HepG2 (cell line): ENCODE measurements at regions not wholly inside any gene's neighbourhood (a gene's known extent, or its start where the extent isn't known, plus 50 kb on each side); places are given as distances from the start of the nearest gene placed in this dataset.

Source experiments
- ARID3A ChIP-seq: IDR thresholded peaks from 2 replicates; pipeline ENCODE4 v1.6.1; 2012; ENCODE audit warnings: low read depth, low read length, improper control_type of control experiment
- BHLHE40 ChIP-seq: IDR thresholded peaks from 2 replicates; pipeline ENCODE4 v1.6.1; 2011; ENCODE audit warnings: low read length, improper control_type of control experiment
- CEBPB ChIP-seq: IDR thresholded peaks from 2 replicates; pipeline ENCODE4 v1.6.1; 2011; ENCODE audit warnings: low read depth, low read length, improper control_type of control experiment, borderline replicate concordance
- DMAP1 ChIP-seq: IDR thresholded peaks from 2 replicates; pipeline ENCODE4 v1.6.1; 2016
- EP300 ChIP-seq, 3 experiments: sonication (generic) in 1 of 3; formaldehyde crosslinking in 1 of 3; IDR thresholded peaks; 2 replicates each; pipeline versions ENCODE4 v1.5.1 to v1.6.1; 2011 to 2020; ENCODE audit warnings: low read depth in 2 of 3, low read length in 2 of 3, borderline replicate concordance in 1 of 3, improper control_type of control experiment in 1 of 3, mild to moderate bottlenecking in 1 of 3, missing genetic modification reagents in 1 of 3, moderate library complexity in 1 of 3
- ETV6 ChIP-seq: sonication (generic); formaldehyde crosslinking; conservative IDR thresholded peaks from 2 replicates; pipeline ENCODE4 v1.4.0; 2020; ENCODE audit warnings: missing genetic modification reagents
- GLI4 ChIP-seq: sonication (generic); formaldehyde crosslinking; IDR thresholded peaks from 2 replicates; pipeline ENCODE4 v1.5.1; 2020; ENCODE audit warnings: missing genetic modification reagents, mild to moderate bottlenecking, moderate library complexity, borderline replicate concordance
- MIXL1 ChIP-seq: IDR thresholded peaks from 2 replicates; pipeline ENCODE4 v1.6.1; 2016
- PHF21A ChIP-seq: sonication (generic); formaldehyde crosslinking; IDR thresholded peaks from 2 replicates; pipeline ENCODE4 v1.5.0; 2020; ENCODE audit warnings: mild to moderate bottlenecking, missing genetic modification reagents
- POLR2G ChIP-seq: fragments of 200-400 bp; formaldehyde crosslinking; IDR thresholded peaks from 2 replicates; pipeline ENCODE4 v1.6.1; 2018; ENCODE audit warnings: mild to moderate bottlenecking, low read depth, low read length, moderate library complexity
- SIN3A ChIP-seq: IDR thresholded peaks from 2 replicates; pipeline ENCODE4 v1.6.1; 2011; ENCODE audit warnings: low read depth, mild to moderate bottlenecking, control low read depth, low read length, borderline replicate concordance
- SOX13 ChIP-seq, 3 experiments: fragments of 450-650 bp in 1 of 3; sonication (generic) in 1 of 3; formaldehyde crosslinking in 1 of 3; IDR thresholded peaks in 2 of 3; conservative IDR thresholded peaks in 1 of 3; 2 replicates each; pipeline versions ENCODE4 v1.5.0 to v1.6.1; 2016 to 2020; ENCODE audit warnings: antibody characterized with exemption in 1 of 3, mild to moderate bottlenecking in 1 of 3, missing compliant biosample characterization in 1 of 3, missing genetic modification reagents in 1 of 3, moderate library complexity in 1 of 3
- TEAD2 ChIP-seq: sonication (generic); formaldehyde crosslinking; IDR thresholded peaks from 2 replicates; pipeline ENCODE4 v1.9.0; 2021; ENCODE audit warnings: missing genetic modification reagents
- U2AF1 ChIP-seq: fragments of 200-400 bp; formaldehyde crosslinking; optimal IDR thresholded peaks from 2 replicates; pipeline ENCODE3; 2017; ENCODE audit warnings: mild to moderate bottlenecking, low read depth, low read length
- ZBTB14 ChIP-seq: sonication (generic); formaldehyde crosslinking; IDR thresholded peaks from 2 replicates; pipeline ENCODE4 v1.4.0; 2020; ENCODE audit warnings: missing genetic modification reagents
- ZEB1 ChIP-seq: IDR thresholded peaks from 2 replicates; pipeline ENCODE4 v1.6.1; 2012; ENCODE audit warnings: mild to moderate bottlenecking, low read depth, inconsistent platforms; ENCODE audit not compliant: insufficient replicate concordance
- ZNF484 ChIP-seq: sonication (generic); formaldehyde crosslinking; IDR thresholded peaks from 2 replicates; pipeline ENCODE4 v1.5.1; 2020; ENCODE audit warnings: mild to moderate bottlenecking, low read depth, missing genetic modification reagents, borderline replicate concordance
- ZNF501 ChIP-seq: sonication (generic); formaldehyde crosslinking; IDR thresholded peaks from 2 replicates; pipeline ENCODE4 v1.5.1; 2020; ENCODE audit warnings: mild to moderate bottlenecking, moderate library complexity, missing genetic modification reagents
- ZNF530 ChIP-seq: sonication (generic); formaldehyde crosslinking; IDR thresholded peaks from 2 replicates; pipeline ENCODE4 v1.5.0; 2020; ENCODE audit warnings: low read depth, mild to moderate bottlenecking, missing genetic modification reagents
- ZNF543 ChIP-seq: sonication (generic); formaldehyde crosslinking; IDR thresholded peaks from 2 replicates; pipeline ENCODE4 v1.4.0; 2020; ENCODE audit warnings: mild to moderate bottlenecking, missing genetic modification reagents
- ZNF619 ChIP-seq: sonication (generic); formaldehyde crosslinking; IDR thresholded peaks from 2 replicates; pipeline ENCODE4 v1.4.0; 2020; ENCODE audit warnings: mild to moderate bottlenecking, missing genetic modification reagents
- ZNF629 ChIP-seq: sonication (generic); formaldehyde crosslinking; conservative IDR thresholded peaks from 2 replicates; pipeline ENCODE4 v1.5.0; 2020; ENCODE audit warnings: missing genetic modification reagents
- ZNF772 ChIP-seq: sonication (generic); formaldehyde crosslinking; IDR thresholded peaks from 2 replicates; pipeline ENCODE4 v1.5.0; 2020; ENCODE audit warnings: mild to moderate bottlenecking, missing genetic modification reagents
- ZNF841 ChIP-seq: sonication (generic); formaldehyde crosslinking; IDR thresholded peaks from 2 replicates; pipeline ENCODE4 v1.8.1; 2023; ENCODE audit warnings: missing genetic modification reagents, borderline replicate concordance
- ZSCAN25 ChIP-seq: sonication (generic); formaldehyde crosslinking; IDR thresholded peaks from 2 replicates; pipeline ENCODE4 v1.8.0; 2022; ENCODE audit warnings: mild to moderate bottlenecking, missing genetic modification reagents

- no peak for TF ChIP-seq CEBPB
- no peak for TF ChIP-seq BHLHE40
- no peak for TF ChIP-seq ZNF501
- no peak for TF ChIP-seq DMAP1 (CRISPR knock-in tag)
- no peak for TF ChIP-seq ZNF530
- no peak for TF ChIP-seq ZSCAN25 (CRISPR knock-in tag)
- no peak for TF ChIP-seq ZEB1
- no peak for TF ChIP-seq EP300 (IDR thresholded peaks at IDR 0.05; ENCODE audit: low read depth in 2 of 2, low read length in 2 of 2)
- no peak for TF ChIP-seq EP300 (CRISPR knock-in tag; IDR thresholded peaks at IDR 0.05; ENCODE audit: borderline replicate concordance)
- TF ChIP-seq PHF21A (CRISPR knock-in tag), result no peak
- TF ChIP-seq SIN3A, result no peak
- TF ChIP-seq U2AF1, result no peak
- TF ChIP-seq TEAD2 (CRISPR knock-in tag), result no peak
- no peak for TF ChIP-seq ZNF484
- TF ChIP-seq ZNF629 (CRISPR knock-in tag), result peak; percentile 78
- TF ChIP-seq ZNF841 (CRISPR knock-in tag), result no peak
- TF ChIP-seq SOX13 (IDR thresholded peaks at IDR 0.05), result no peak
- no peak for TF ChIP-seq SOX13 (CRISPR knock-in tag; conservative IDR thresholded peaks at IDR 0.05 in 1 of 2, IDR thresholded peaks at IDR 0.05 in 1 of 2)
- TF ChIP-seq MIXL1 (CRISPR knock-in tag), result no peak
- TF ChIP-seq GLI4, result no peak
- no peak for TF ChIP-seq ZBTB14
- TF ChIP-seq ZNF543 (CRISPR knock-in tag), result no peak
- TF ChIP-seq ZNF619 (CRISPR knock-in tag), result no peak
- TF ChIP-seq ARID3A, result no peak
- TF ChIP-seq POLR2G, result no peak
- no peak for TF ChIP-seq ZNF772 (CRISPR knock-in tag)
- no peak for TF ChIP-seq ETV6
Measured at GRCh38 chr3:193780810-193781478, 187.9 kb downstream of the OPA1 start (continued).
